GM19372 (cell line): ENCODE measurements at regions not wholly inside any gene's neighbourhood (a gene's known extent, or its start where the extent isn't known, plus 50 kb on each side); places are given as distances from the start of the nearest gene placed in this dataset.

Experiments used
- ATAC-seq: cut with Tn5 transposase; IDR thresholded peaks from one replicate; pipeline ENCODE4 v1.9.1; 2021; ENCODE audit warnings: mild to moderate bottlenecking, low read depth, moderate library complexity; ENCODE audit not compliant: unreplicated experiment

DNA sequence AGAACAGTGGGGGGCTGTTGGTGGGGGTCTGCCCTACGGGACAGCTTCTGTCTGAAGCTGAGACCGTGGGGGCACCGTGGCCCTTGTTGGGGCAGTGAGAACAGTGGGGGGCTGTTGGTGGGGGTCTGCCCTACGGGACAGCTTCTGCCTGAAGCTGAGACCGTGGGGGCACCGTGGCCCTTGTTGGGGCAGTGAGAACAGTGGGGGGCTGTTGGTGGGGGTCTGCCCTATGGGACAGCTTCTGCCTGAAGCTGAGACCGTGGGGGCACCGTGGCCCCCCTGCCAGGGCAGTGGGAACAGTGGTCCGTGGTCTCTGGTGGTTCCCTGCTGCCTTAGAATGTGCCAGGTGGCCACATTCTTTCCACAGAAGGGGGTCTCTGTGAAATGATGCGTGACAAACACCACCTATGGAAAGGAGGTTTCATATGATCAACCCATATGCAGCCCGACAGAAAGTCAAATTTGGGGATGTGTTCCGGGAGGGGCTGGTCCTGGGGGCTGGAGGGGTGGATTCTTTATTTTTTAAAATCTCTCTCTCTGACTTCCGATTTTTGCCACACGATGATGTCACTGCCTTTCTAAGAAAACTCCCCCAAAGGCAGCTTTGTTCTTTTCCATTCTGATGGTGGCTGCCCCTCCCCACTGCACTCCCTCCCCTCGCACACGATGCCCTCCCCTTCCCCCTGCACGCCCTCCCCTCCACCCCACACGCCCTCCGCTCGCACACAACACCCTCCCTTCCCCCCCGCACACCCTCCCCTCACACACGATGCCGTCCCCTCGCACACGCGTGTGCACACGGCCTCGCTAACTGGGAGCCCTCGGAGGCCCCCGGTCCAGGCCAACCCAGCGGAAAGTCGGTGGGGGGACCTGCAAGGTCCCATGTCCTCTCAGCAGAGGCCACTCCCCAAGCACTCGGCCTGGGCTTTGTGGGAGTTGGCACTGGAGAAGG lies 1186.5 kb downstream of the BRD1 start:
- no peak for ATAC-seq

DNA sequence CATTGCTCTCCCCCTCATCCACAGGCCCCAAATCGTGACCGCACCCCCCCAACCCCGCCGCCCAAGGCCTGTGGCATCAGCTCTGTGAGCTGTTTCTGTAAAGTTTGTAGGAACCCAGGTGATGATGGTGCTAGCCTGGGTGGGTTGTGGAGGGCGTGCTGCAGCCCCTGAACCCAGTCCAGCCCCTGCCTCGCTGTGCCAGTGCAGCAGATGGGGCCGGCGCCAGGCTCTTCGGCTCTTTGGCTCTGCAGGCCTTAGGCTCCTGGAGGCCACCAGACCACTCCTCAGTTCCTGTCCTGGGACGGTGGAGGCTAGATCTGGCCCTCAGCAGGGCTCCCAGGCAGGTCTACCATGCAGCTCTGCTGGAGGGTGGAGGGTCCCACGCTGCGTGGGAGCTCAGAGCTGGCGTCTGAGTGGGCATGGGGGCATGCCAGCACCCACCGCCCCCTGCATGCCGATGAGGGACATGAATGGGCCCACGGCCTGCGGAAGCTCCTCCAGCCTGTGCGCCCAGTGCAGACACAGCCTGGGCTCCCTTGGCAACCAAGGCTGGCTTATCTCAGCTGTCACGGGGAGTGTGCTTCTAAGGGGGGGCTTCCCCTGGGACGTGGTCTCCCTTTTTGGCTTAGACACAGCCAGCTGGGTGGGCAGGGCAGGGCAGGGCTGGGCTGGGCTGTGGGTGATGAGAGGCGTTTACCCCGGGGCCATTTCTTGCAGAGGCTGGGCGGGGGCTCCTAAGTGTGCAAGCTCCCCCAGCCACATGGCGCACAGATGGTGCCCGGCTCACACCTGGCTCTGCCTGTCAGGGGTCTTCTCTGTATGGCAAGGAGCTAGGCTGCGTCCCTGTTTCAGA lies 1187.6 kb downstream of the BRD1 start:
- no peak for ATAC-seq

DNA sequence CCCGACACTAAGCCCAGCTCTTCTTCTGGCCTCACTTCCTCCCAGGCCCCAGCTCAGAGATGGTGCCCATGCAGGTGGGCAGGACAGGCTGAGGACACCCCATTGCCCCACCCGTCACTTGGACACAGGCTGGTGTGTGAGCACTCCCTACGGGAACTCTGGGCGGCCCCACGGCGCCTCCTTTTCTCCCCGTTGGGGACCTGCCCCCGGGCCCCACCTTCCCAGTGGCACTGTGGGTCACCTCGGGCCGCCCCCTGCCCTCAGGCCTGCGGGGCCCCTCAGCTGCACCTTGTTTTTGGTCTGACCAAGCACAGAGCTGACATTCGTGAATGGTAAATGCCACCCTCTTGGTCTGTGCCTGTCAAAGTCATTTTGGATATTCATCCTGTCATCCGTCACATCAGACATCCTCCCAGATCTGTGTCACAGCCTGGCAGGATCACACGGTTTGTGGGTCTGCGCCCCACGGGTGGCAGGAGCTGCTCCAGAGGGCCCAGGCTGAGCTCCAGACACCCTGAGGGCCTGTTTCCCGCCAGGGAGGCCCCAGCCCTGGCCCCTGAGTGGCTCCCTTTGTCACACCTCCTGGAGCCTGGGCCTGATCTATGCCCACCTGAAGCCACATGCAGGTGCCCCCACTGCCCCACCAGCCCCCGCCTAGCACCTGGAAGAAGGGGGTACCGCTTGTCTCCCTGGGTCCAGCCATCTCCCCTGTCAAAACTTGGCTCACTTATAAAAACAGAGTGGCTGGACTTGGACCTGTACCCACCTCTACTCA lies 1188.5 kb downstream of the BRD1 start:
- no peak for ATAC-seq

DNA sequence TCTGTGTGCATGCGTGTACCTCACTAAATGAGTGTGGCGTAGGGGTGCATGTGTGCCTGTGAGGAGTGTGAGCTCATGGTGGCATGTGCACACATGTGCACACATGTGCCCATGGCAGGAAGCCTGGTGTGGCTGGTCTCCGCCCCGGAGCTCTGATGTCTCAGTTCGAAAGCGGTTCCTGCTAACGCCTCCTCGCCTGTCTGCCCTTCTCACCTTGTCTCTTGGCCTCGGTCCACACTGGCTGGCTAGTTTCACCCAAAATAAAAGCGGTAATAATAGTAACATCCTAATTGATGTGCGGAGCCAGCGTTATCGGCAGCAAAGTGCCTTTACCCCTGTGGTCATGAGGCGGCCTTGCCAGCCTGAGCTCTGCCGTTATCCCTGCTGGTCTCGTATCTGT lies 1190.4 kb downstream of the BRD1 start:
- ATAC-seq: no peak

DNA sequence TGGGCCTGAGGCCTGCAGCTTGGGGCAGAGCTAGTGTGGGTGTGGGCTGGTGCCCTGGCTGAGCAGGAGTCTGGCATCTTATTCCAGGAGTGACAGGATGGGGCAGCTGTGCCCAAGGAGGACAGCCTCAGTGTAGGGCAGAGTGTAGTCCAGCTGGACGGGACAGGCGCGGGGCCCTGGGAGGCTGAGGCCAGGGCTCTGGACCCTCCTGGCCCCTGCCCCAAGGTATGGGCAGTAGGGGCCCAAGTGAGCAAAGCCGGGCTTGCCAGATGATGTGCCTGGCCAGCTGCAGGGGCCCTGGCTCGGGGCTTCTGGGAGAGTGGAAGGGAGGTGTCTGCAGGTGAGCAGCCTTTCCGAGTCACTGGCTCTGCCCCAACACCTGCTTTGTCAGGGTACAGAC lies 1190.9 kb downstream of the BRD1 start:
- ATAC-seq: no peak

DNA sequence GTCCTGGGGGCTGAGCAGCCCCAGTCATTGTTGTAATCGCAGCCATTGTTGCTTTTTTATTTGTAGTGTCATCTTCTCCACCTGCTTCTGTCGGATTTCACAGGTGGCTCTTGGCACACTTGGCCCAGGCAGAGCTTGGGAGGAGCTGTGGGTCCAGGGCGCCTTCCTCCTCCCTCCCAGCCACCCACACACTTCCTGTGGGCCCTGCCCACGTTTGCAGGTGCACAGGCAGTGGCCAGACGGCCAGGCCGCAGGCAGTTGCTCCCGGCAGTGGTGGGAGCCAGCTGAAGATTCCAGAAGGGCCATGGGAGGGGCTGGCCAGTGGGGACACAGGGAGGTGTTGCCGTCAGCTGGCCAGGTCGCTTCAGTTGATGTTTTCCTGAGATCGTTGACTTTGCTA lies 1191.9 kb downstream of the BRD1 start:
- no peak for ATAC-seq

DNA sequence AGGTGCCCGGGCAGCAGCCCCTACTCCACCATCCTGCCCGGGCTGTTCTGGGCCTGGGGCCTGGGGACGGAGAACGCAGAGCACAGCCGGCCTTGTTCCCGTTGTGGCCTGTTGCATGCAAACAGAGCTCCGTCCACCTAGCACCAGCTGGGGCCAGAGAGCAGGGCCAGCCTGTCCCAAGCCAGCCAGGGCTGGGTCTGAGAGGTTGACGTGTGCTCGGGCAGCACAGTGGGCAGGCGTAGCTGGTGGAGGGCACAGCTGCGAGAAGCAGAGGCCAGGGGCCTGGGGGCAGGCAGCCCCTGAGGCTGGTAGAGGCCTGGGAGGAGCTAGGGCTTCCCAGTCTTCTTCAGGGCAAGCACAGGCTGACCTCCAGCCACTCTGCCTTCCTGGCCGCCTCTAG lies 1192.6 kb downstream of the BRD1 start:
- no peak for ATAC-seq

DNA sequence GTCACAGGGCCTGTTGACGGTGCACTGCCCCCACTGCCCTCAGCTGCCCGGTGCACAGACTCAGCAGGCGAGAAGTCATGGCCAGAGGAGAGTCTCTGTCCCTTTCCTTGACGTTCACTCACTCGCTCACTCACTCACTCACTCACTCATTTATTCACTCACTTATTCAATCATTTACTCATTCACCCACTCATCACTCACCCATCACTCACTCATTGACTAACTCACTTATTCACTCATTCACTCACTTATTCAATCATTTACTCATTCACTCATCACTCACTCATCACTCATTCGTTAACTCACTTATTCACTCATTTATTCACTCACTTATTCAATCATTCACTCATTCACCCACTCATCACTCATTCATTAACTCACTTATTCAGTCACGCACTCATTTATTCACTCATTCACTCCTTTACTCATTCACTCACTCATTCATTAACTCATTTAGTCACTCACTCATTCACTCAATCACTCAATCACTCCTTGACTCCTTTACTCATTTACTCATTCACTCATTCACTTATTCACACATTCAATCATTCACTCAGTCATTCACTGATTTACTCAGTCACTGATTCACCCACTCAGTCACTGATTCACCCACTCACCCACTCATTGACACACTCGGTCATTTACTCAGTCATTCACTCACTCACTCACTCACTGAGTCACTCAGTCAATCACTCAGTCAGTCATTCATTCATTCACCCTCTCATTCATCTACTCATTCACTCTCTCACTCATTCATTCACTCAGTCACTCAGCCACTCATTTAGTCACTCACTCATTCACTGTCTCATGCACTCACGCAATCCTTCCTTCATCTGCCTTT lies 1193.5 kb downstream of the BRD1 start:
- ATAC-seq: no peak

DNA sequence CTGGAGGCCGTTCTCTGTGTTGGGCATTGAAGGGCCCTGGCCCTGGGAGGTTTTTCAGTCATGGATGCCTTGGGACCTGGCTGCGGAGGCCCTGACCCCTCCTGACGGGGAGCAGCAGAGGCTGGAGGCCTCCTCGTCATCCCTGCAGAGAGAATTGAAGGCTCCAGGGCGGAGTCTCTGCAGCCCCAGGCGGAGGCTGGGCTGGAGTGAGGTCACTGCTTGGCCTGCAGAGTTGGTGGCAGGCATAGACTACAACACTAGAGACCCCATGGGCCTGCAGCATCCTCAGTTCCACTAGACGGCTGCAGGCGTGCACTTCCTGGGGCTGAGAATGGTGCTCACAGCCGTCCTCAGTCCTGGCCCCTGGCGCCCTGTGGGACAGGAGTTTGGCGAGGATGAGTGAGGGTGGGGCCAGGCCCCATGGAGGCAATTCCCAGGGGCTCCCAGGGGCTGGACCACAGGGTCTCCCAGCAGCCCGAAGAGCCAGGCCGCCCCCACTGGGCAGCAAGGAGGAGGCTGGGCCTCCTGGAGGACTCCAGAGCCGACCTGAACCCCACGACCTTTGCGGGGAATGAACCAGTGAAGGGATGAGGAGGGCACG lies 1194.9 kb downstream of the BRD1 start:
- no peak for ATAC-seq

DNA sequence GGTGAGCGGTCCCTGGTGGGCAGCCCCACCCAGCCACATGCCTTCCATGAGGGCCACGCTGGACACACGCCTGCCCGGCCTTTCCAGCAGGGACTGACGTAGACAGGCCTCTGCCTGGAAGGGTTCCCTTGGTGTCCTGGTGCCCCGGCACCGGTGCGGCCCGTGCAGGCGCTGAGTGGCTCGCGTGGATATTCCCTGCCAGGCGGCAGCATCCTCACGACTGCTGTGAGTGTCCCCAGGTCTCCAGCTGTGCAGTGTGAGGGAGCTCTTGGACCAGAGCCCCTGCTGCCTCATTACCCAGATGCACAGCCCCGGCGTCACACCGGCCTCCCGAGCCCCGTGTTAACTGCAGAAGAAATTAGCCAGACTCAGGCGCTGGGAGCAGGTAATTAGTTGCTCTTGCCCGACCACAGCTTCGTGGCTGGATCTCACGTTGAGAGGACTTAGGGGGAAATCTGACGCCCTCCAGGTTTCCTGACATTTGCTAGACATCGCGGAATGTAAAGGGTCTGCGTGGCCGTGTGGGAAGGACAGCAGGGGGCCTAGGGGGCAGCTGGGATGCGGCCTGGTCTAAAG lies 1196.3 kb downstream of the BRD1 start:
- ATAC-seq: no peak

DNA sequence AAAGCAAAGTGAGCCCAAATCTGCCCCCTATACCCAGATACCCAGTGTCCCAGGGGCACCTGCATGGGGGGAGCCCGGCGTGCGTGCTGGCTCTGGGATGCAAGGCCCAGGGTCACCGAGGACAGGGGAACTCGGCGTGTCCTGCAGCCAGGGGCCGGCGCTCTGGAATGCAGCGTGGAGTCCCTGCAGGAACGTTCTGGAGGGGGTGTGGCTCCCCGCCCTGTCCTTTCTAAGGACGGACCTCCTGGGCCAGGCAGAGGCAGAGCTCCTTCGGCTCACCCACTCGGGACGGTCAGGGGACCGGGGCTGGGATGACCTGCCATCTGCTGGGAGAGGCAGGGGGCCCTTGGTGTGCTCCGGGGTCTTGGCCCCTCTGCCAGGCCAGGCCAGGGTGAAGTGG lies 1196.8 kb downstream of the BRD1 start:
- ATAC-seq: no peak

DNA sequence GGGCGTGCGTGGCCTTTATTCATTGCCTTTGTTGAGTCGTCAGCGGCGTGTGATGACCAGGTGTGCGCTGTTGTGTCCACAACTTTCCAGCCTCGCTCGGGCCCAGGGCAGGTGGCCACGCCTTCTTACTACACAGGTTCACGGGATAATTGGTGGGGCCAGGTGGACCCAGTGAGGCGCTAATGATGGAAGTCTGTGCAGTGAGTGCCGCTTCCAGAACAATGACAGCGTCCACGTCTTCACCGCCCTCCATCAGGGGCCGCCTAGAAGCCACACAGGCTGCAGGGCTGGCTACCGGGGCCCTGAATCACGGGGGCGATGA lies 1197.3 kb downstream of the BRD1 start:
- no peak for ATAC-seq

DNA sequence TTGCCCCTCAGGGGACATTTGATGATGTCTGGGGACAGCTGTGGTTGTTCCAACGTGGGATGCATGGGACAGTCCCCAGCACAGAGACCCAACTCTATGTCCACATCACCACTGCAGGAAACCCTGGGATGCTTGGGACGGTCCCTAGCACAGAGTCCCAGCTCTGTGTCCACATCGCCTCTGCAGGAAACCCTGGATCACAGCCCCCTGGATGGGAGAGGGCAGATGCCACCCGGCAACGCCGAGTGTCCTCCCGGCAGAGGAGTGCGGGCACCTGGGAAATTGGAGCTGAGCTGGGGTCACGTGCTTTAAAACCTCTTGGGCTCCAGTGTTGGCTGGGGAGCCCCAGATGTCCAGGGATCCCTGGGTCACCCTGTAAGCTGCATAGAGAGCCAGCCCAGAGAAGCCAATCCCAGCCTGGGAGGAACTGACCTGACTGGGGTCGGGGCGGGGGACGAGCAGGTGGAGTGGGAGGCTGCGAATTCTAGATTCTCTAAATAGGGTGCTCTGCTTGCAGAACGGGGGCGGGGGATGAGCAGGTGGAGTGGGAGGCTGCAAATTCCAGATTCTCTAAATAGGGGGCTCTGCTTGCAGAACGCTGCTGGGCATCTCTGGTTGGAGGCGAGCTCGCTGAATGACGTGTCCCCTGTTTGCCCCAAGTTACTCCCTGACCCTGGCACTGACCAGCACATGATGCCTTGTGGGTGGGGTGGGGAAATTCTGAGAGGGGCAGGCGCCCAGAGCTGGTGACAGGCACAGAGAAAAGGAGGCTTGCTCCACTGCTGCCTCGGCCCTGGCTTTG lies 1197.8 kb downstream of the BRD1 start:
- ATAC-seq: no peak

DNA sequence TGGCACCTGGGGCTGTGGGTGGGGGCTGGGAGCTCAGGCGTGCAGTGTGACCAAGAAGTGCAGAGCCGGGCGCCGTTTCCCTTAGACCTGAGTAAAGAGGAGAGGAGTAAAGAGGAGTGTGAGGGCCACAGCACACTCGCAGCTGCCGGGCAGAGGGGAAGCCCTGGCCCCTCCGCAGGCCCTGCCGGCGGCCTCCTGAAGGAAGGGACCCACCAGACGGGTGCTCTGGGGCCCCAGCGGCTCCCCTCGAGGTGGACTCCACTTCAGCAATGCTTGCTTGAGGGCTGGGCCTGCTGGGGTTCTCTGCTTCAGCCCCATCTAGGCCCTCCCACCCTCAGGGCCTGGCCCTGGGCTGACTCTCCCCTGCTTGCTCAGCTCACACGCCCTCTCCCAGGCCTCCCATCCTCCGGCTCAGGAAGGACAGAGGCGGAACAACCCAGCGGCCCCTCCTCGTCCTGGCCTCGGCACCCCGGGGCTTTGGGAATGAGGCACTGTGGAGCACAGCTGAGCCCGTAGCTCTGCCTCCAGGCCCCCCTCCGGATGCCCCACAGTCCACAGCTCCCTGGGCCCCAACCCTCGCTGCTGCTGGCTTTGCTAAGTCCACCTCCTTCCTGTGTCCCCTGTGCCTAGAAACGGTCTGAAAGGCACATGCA lies 1198.7 kb downstream of the BRD1 start:
- ATAC-seq: no peak

DNA sequence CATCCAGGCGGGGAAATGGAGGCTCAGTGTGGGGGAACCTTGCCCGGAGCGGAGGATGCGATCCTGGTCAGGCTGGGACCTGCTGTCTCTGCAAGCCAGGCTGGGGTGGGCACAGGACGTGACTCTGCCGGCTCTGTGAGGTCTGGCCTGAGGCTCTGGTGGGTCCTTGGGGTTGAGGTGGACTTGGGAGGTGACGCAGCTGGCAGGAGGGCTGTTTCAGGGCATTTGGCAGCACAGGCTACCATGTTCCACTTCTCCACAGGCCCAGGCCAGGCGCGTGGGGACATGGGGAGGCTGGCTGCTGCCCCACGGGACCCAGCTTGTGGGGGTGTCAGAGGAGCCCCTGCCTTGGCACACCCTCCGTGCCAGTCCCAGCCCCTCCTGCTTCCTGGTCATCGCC lies 1199.7 kb downstream of the BRD1 start:
- no peak for ATAC-seq

DNA sequence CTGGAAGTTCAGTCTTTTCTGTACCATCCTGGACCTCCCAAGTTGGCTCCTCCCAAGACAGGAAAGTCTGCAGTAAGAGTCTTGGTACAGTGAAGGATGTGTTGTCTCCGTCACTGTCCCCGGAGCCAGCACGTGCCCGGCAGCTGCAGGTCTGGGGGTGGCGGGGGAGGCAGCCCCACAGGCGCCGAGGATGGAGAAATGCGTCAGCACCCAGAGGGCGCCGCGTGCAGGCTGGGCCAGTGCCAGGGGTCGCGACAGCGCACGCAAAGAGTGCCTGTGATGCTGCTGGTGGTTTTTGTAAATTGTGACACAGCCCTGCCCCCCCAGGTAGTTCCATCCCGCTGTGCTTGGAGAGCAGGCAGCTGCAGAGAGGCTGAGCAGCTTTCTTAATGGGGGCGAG lies 1200.5 kb downstream of the BRD1 start:
- no peak for ATAC-seq

DNA sequence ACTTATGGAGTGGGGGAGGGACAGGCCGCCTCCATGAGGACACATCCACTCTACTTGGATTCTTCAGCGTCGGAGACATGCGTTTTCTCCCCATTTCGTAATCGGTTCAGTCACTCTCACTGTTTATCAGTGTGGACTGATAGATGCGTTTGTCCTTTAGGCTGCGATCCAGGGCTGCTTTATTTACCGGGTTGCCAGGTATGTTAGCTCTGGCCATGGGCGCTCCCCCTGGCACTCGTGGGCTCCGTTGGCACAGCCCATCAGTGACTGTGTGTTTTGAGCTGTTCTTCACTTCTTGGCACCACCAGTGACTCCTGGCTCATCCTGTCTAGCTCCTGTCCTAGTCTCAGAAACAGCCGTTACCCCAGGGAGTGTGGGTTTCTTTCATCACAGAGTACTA lies 1203.3 kb downstream of the BRD1 start:
- no peak for ATAC-seq

DNA sequence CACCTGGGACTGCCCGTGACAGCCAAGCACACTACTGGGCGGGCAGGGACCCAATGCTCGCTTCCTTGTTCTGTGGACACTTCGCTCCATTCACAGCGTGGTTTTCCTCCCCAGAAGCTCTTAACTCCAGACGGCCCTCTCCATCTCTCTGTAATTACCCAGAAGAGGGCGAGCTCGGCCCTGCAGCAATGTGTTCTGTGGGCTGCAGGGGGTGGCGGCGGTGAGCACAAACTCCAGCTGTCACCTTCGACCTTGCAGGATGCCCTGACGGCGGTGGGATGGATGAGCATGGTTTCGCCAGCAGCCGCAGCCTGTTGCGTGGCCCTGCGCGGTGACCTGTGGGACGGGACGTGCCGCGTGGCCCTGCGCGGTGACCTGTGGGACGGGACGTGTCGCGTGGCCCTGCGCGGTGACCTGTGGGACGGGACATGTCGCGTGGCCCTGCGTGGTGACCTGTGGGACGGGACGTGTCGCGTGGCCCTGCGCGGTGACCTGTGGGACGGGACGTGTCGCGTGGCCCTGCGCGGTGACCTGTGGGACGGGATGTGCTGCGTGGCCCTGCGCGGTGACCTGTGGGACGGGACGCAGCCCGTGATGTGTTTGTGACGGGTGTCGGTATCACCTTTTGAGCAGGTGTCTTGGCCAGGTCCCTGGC lies 1204.7 kb downstream of the BRD1 start:
- ATAC-seq: no peak
